ENCODE measurements at regions not wholly inside any gene's neighbourhood (a gene's known extent, or its start where the extent isn't known, plus 50 kb on each side); places are given as distances from the start of the nearest gene placed in this dataset.

- no peaks in the 10 kb centered on the region for H3K9me3 ChIP-seq (replicated peaks; ENCODE audit: control insufficient read depth, insufficient read depth, low read length)
- H3K27me3 ChIP-seq (ENCODE audit: control insufficient read depth in 2 of 2, insufficient read depth in 2 of 2, low read length in 2 of 2): no peaks in the 10 kb centered on the region
- ChIA-PET POLR2A (no interaction called here), CTCF (no interaction called here)
- dilution Hi-C loops (cut with MboI; ENCODE audit: extremely low pct_ligation_motif_present, low sequenced_read_pairs): no loop called here
- no peaks in the 10 kb centered on the region for H4K20me1 ChIP-seq (replicated peaks; ENCODE audit: control insufficient read depth, extremely low read depth, insufficient read depth, low read length)
- H2AFZ ChIP-seq (ENCODE audit: low read depth, low read length): no peak overlapping the region
- H3K4me2 ChIP-seq (ENCODE audit: insufficient read depth, low read length): no peak overlapping the region
- H3K4me3 ChIP-seq (replicated peaks in 1 of 3; ENCODE audit: insufficient read depth in 1 of 3, low read depth in 1 of 3, low read length in 3 of 3): no peak overlapping the region
- H3K9me1 ChIP-seq (replicated peaks; ENCODE audit: control insufficient read depth, extremely low read depth, insufficient read depth, low read length): no peaks in the 10 kb centered on the region
- DNase-seq (ENCODE audit: low read depth, low spot score) (no peak), FAIRE-seq (no peak)
- intact Hi-C loops (cut with micrococcal nuclease): no loop called here
- H3K4me1 ChIP-seq (ENCODE audit: control insufficient read depth, extremely low read depth, insufficient read depth, low read length): no peaks in the 10 kb centered on the region
- TF ChIP-seq MYC (IDR thresholded peaks at IDR 0.05; ENCODE audit: low read depth, low read length) (no peak), JUN (IDR thresholded peaks at IDR 0.05; ENCODE audit: borderline replicate concordance, insufficient read depth, insufficient read length, low read depth) (no peak), MAX (IDR thresholded peaks at IDR 0.05; ENCODE audit: insufficient read depth, insufficient read length) (no peak), POLR2AphosphoS5 (IDR thresholded peaks at IDR 0.05; ENCODE audit: insufficient read depth, low read depth, low read length) (no peak), GATA2 (IDR thresholded peaks at IDR 0.05; ENCODE audit: insufficient read depth, insufficient read length, low read depth, low read length) (no peak), POLR2A (IDR thresholded peaks at IDR 0.05; ENCODE audit: low read depth, low read length) (no peak), FOS (IDR thresholded peaks at IDR 0.05; ENCODE audit: borderline replicate concordance, insufficient read depth, low read length) (no peak), EZH2 (IDR thresholded peaks at IDR 0.05; ENCODE audit: borderline replicate concordance, low read depth, low read length, severe bottlenecking) (no peak)
- TF ChIP-seq, protein P1, sequence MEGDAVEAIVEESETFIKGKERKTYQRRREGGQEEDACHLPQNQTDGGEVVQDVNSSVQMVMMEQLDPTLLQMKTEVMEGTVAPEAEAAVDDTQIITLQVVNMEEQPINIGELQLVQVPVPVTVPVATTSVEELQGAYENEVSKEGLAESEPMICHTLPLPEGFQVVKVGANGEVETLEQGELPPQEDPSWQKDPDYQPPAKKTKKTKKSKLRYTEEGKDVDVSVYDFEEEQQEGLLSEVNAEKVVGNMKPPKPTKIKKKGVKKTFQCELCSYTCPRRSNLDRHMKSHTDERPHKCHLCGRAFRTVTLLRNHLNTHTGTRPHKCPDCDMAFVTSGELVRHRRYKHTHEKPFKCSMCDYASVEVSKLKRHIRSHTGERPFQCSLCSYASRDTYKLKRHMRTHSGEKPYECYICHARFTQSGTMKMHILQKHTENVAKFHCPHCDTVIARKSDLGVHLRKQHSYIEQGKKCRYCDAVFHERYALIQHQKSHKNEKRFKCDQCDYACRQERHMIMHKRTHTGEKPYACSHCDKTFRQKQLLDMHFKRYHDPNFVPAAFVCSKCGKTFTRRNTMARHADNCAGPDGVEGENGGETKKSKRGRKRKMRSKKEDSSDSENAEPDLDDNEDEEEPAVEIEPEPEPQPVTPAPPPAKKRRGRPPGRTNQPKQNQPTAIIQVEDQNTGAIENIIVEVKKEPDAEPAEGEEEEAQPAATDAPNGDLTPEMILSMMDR (IDR thresholded peaks at IDR 0.05; ENCODE audit: extremely low read depth in 1 of 2, insufficient read depth in 1 of 2, low read depth in 1 of 2, low read length in 2 of 2): no peak
- no peak overlapping the region for H3K27ac ChIP-seq (ENCODE audit: insufficient read depth, low read depth, low read length)
- no TSS peak for BruUV-seq (replicated peaks)
- no peaks in the 10 kb centered on the region for H3K79me2 ChIP-seq (ENCODE audit: control insufficient read depth, insufficient read depth, low read length)
- no peak overlapping the region for H3K9ac ChIP-seq (replicated peaks; ENCODE audit: extremely low read depth, insufficient read depth, low read length)
- no peaks in the 10 kb centered on the region for H3K36me3 ChIP-seq (ENCODE audit: control insufficient read depth in 2 of 2, extremely low read depth in 1 of 2, insufficient read depth in 2 of 2, low read length in 2 of 2)
Measured at GRCh38 chr5:27093279-27093678, 54.9 kb upstream of the CDH9 start.

Data from endothelial cell of umbilical vein (primary cell).